ENCODE measurements at regions not wholly inside any gene's neighbourhood (a gene's known extent, or its start where the extent isn't known, plus 50 kb on each side); places are given as distances from the start of the nearest gene placed in this dataset.

DNA sequence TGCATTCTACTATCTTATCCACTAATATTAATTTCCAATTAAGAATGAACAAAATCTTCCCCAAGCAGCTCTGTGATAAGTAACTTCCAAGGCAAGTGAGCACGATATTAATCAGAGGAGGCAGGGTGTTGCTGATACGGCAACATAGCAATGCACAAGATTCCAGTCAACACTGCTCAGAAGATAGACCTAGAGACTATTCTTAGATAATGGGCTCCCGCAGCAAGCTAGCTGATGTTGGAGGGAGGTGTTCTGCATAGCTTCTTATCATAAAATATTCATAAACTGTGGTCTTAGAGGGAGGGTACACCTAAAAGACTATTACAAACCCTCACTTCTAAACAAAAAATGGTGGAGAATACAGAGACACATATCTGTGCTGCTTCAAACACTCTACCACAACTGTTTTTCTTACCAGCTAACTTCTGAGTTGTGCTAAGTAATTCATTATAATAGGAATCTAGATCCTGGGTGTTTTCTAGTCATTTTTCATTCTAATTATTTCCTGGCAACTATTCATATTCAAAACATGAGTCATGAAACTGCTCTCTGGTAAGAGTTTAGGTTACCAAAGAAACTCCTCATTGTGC is 382.0 kb upstream of the SOX14 start:
- no peak for DNase-seq (ENCODE audit: extremely low read depth, low read depth)

DNA sequence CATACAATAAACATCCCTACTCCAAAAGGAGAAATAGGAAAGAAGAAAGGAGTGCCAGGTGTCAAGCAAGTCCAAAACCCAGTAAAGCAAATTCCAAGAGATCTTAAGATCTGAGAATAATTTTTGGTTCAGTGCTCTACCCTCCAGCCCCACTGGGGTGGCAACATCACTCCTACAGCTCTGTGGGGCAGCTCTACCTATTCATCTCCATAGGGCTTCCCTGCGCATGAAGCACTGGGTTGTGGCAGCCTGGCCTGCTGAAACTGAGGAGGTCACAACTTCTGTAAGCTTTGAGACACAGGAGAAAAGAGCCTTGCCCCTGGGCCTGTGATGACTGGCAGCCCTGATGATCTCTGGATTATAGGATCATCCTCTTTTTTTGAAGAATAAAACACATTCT is 378.2 kb upstream of the SOX14 start:
- no peak for DNase-seq (ENCODE audit: extremely low read depth, low read depth)

DNA sequence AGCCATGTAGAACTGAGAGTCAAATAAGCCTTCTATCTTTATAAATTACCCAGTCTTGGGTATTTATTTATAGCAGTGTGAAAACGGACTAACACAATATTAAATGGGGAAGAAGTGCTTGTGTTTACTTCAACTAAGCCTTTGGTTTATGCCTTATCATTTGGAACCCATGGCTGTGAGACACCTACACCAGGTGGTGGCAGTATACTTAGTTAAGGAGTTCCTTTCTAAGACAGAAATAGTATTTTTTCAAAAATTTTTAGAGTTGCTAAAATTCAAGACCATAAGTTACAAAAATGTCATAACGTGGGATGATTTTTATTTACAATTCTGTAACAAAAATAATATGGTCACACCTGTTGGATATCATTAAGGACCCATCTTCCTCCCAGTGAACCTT is 354.5 kb upstream of the SOX14 start:
- DNase-seq (ENCODE audit: extremely low read depth, low read depth): no peak

DNA sequence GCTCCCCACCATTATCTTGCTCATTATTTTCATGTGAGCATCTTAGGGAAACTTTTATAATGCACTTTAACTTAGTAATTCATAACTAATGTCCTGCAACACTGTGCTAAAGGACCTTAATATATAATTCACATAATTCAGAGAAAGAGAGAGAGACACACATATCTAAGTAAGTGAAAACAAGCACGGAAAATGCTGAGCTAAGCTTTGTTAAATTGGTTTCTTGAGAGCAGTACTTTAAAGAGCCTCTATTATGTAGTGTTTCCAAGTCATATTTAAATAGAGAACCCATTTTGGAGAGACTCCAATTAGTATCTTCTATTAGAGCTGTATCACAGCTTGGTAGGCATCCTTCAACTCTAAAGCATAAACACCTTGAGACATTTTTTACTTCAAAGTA is 354.1 kb upstream of the SOX14 start:
- no peak for DNase-seq (ENCODE audit: extremely low read depth, low read depth)

DNA sequence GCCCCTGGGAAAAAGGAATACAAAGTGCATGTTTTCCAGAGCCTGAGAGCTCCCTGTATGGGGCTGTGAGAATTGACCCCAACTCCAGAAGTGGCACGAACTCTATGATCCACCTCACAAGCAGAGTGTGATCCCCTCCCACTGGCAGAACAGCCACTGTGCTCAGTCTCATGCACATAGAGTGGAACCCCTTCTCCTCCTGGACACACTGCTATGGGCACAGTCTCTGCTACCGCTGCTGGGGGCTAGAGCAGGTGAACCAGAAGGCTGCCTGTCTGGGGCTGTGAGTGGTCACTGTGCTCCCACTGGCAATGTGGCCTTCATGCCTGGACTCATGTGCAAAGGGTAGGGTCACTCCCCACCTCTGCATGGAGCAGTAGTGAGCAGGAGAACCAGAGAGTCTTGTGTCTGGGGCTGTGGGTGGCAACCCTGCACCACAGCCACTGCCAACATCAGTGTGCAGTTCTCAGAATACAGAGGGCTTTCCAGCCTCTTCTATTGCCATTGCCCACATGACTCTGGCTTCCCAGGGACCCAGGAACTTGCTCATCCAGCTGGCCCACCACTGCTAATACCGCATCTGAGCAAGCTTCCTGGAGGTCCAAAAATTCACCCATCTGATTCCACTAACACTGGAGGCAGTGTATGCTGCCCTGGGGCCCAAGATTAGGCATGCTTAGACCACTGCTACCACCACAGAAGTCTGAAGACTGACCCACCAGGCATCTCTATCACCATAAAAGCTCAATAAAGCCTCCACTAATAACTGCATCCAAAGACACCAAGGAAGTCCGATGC is 343.7 kb upstream of the SOX14 start:
- DNase-seq (ENCODE audit: extremely low read depth, low read depth): no peak

DNA sequence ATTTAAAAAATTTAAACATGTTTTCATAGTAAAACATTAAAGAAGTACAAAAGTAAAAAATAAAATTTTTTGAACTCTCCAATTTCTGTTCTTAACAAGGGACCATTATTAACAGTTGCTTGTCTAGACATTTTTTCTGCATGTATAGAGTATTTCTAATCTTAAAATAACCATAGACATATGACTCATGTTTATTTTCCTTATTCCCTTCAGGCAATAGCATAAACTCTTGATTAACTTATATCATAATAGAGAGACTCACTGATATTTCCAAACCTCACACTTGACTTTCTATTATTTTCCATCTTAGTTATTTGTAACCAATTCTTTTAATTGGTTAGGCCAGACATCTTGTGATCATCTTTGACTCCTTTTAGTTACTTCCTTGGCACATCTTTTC is 325.6 kb upstream of the SOX14 start:
- DNase-seq (ENCODE audit: extremely low read depth, low read depth): no peak

DNA sequence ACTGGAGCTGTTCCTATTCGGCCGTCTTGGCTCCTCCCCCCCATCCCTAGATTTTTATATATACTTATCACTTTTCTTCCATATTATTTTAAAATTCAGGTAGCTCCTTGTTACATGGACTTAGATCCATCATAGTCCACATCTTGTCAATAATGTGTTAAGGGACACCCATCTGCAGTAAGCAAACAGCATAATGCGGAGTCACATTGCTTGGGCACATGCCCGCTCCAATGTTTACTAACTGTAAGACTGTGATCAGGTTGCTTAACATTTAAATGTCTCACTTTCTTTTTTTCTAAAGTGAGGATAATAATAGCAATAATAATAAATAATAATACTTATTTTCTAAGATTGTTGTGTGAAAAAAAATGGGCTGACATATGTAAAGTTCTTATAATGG is 303.2 kb upstream of the SOX14 start:
- no peak for DNase-seq (ENCODE audit: extremely low read depth, low read depth)

DNA sequence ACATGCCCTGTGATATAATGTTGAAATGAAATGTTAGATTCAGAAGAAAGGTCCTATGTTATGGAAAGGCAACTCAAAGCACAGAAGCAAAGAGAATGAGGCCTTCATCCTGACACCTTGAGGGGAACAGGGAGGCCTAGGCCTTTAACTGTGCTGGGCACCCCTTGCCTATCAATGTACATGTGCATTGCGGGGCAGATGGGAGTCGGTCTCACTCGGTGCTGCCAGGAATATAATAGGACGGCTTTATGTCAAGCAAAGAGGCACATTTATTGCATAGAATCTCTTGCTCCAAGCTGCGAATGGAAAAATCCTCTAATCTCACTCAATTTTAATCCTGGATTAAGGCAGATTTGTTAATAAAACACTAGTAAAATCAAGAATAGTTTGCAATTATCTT is 301.0 kb upstream of the SOX14 start:
- DNase-seq (ENCODE audit: extremely low read depth, low read depth): no peak

DNA sequence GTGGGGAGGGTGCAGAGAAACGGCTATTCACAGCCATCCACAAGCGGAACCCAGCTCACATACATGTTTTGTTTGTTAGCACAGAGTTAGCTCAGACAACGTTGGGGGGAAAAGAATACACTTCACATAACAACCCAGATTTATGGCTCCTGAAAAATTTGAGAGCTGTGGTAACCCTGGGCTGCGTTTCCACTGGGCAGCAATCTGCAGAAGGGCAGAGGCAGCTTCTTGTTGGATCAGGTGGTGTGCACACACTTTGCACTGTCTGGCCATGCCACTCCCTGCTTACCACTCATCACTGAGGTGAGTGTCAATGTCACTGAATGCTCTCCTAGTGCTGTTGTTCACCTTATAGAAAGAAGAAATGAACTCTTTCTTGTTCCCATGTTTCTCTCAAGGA is 299.8 kb upstream of the SOX14 start:
- DNase-seq (ENCODE audit: extremely low read depth, low read depth): no peak

DNA sequence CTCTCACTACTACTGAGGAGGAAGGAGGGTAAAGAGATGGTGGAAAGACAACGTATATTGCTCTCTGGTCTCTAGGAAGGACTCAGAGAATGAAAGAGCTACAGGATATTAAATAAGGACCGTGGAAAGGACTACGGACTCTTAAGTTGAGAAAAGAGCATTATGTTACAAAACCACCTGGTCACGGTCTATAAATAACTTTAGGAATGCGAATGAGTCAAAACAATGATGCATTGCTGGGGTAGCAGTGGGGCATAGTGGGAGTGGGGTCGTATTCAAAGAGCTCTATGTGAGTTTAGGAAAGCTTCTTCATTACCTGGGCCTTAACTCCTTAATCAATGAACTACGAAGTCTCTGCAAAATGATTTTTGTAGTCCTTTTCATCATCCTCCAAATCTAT is 295.7 kb upstream of the SOX14 start:
- DNase-seq (ENCODE audit: extremely low read depth, low read depth): no peak

DNA sequence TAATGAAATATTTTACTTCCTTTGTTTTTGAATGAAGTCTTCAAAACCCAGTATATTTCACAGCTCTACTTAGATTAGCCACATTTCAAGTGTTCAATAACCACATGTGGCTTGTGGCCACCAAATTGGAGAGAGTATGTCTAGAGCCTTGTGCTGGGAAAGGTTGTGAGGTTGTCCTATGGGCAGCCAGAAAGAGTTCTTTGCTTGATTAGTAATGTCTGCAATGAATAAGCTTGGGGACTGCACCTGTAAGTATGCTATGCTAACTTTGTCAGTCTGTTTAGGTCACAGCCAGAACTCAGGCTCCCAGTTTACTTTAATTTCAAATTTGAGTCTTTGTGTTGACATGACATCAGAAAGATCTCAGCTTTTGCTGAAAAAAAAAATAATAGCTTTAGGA is 294.9 kb upstream of the SOX14 start:
- no peak for DNase-seq (ENCODE audit: extremely low read depth, low read depth)

DNA sequence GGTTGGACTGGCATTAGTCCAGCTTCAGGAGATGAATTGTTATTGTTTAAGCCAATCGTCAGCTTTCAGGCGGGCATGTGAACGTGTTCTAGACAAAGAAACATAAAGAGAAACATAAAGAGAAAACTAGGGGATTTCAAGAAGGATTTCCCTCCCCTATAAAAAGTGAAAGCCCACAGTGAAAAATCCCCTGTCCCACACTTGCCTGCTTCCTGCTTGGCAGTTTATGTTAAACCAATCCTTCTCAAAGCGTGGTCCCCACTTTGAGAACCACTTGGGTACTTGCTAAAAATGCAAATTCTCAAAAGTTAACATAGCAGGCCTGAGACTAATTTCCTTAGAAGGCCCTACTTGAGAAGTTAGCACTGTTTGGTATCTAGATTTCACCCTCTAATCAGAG is 293.0 kb upstream of the SOX14 start:
- DNase-seq (ENCODE audit: extremely low read depth, low read depth): no peak

DNA sequence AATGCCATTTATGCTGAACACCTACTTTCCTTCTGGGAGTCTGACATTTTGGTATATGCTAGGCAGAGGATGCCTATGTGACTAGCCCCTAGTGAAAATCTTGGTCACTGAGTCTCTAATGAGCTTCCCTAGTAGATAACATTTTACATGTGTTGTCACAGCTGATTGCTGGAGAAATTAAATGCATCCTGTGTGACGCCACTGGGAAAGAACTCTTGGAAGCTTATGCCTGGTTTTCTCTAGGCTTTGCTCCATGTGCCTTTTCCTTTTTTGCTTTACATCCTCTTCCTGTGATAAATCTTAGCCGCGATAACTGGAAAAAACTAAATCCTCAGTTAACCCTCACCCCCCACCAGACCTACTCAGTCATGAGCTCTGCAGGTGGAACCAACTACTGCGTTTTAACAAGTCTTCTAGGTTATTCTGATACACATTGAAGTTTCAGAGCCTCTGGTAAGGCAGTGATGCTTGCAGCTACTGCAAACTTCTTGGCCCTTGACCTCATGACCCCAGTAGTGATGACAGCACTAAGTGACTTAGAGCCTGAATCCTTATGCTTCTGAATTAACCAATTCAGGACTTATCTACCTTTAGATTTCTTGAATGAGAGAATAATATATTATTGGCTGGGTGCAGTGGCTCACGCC is 292.4 kb upstream of the SOX14 start:
- no peak for DNase-seq (ENCODE audit: extremely low read depth, low read depth)

DNA sequence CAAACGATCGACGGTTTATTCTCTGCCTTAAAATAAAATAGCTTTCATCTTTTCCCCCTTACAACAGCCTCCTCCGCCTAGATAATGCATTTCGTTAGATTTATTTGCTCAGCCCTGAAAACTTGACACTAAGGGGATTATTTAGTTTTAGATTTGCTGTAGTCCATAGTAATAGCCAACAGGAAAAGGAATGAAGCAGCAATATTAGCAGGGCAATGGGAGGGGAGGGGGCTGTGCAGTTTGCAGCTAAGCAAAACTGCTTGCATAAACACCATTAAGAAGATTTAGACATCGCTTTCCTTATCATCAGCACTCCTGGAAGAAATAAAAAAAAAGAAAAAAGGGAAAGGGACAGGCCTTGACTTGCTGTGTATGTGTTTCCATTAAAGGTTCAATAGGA is 286.5 kb upstream of the SOX14 start:
- DNase-seq (ENCODE audit: extremely low read depth, low read depth): no peak

DNA sequence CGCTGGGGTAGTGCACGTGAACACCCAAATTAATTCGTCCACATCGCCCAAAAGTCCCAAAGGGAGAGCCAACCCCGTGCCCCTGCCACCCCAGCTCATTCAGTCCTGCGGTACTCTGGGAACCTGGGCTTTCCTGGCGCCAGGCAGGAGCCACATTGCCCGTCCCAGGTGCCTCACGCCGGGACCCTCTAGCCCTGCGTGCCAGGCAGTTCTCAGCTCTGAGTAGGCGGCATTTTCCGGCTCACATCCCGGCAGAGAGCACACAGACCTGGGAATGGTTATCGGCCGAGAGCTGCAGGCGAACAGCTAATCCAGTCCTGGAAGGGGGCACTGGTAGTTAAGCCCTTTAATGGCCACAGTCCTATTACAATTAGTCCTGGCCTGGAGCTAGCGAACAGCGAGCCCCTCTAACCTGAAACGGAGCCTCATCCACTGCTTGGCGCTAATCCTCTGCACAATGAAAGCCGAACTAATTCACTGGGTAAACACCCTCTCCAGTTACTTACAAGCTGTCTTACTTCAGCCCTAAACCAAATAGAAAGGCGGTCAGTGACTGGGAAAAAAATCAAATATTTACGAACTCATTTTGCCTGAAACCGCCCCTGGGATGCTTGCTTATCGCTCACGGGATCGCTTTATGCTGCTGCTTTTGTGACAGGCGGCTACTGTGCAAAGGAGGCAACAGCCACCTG is 254.6 kb upstream of the SOX14 start:
- DNase-seq (ENCODE audit: extremely low read depth, low read depth): no peak

DNA sequence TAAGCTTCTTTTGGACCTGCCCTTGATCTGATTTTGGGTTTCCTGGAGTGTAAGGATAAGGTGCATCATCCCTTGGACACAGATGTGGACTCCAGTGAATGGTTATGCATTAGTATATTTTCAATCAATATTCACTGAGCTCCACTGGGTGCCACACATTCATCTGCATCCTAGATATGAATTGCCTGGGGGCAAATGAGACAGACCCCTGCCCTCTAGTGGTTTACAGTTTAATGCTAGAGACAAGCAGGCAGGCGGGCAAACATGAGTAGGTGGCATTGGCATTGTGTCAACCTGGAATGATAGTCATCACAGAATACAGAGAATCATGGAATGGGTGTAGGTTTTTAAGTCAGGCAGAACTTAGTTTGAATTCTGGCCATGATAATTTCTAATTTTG is 252.5 kb upstream of the SOX14 start:
- DNase-seq (ENCODE audit: extremely low read depth, low read depth): no peak

DNA sequence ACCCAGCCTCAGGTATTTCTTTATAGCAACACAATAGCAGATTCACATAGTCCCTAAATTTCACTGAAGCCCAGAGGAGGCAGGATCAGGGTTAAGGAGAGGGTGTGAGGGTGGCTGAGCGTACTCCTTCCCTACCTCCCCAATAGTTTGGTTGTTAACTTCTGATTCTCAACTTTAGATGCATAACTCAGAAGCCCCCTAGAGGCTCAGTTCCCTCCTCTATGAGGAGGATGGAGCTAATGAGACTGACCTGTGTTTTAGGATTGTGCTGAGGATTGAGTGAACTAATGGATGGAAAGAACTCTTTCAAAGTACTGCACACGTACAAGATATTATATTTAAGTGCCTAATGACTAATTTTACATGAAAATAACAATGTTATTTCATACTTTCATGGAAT is 249.3 kb upstream of the SOX14 start:
- DNase-seq (ENCODE audit: extremely low read depth, low read depth): no peak

DNA sequence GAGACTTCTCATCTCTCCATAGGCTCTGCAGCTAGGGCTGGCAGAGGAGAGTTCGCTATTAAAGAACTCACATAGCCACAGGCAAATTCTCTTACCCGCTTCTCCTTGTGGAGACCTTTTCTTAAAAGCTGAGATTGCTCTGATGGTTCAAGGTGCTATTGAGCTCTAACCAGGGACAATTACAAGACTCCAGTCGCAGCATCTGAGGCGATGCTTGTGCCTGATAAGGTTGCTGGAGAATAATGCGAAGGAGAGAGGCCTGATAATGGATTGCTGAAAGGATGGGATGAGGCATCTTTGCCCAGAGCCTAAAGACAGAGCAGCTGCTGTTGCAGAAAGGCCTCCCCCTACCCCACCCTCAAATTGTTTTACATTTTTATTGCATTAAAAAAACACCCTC is 244.5 kb upstream of the SOX14 start:
- no peak for DNase-seq (ENCODE audit: extremely low read depth, low read depth)

DNA sequence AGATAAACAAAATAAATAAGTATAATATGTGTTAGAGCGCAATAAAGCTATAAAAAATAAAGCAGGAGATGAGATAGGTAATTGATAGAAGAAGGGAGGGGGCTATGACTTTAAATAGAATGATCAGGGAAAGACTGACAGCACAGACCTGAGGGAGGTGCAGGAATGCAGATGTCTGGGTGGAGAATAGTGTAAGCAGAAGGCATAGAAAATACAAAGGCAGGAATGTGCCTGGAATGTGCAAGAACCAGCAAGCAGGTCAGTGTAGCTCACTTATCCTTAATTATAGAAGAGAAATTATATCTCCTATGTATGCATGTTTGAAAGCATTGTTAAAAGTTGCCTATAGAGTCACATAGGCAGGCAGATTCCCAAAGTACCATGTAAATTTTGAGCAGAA is 239.4 kb upstream of the SOX14 start:
- no peak for DNase-seq (ENCODE audit: extremely low read depth, low read depth)

DNA sequence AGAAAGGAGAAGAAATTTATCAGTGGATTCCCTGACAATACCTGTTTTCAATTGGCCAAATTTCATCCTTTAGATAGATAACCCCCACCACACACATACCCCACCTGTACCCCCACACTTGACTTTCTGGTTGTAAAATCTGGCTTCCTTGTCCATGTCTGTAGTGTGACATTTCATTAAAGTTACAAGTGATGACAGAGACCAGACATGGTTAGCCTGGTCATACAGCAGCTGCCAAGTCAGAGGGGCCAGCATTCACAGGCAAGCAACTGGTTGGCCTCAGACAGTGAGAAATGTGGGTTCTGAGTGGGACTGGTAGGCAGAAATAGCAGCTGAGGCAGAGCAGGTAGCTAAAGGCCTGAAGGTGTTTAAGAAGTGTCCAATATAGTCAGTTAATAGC is 238.6 kb upstream of the SOX14 start:
- no peak for DNase-seq (ENCODE audit: extremely low read depth, low read depth)

DNA sequence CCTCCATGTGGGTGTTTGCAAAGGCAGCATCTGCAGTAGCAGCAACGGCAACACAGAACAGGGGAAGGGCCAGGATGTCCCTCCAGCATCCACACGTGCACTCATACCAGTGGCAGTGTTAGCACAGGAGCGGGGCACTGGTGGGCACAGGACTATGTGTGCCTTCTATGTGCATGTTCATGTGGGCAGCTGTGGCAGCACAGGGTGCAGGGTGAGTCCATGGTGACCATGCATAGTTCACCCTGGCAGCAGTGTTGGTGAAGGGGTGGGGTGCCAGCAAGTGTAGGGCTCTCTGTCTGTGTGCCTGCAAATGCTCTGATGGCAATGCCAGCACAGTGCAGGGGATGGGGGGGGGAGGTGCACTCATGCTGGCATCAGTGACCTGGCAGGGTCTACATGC is 222.1 kb upstream of the SOX14 start:
- no peak for DNase-seq (ENCODE audit: extremely low read depth, low read depth)

DNA sequence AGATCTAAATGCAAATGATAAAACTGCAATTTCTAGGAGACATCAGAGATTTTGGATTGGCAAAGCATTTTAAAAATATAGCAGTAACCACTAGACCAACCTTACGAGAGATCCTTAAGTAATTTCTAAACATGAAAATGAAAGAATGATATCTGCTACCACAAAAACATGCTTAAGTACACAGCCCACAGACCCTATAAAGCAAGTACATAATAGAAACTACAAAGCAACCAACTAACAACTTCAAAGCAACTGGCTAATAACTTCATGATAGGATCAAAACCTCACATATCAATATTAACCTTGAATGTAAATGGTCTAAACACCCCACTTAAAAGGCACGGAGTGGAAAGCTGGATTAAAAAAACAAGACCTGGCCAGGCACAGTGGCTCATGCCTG is 209.9 kb upstream of the SOX14 start:
- no peak for DNase-seq (ENCODE audit: extremely low read depth, low read depth)

All from NCI-H460 (cell line).